ENCODE measurements at regions not wholly inside any gene's neighbourhood (a gene's known extent, or its start where the extent isn't known, plus 50 kb on each side); places are given as distances from the start of the nearest gene placed in this dataset.

- TF ChIP-seq CTCF (conservative IDR thresholded peaks at IDR 0.05 in 1 of 2, IDR thresholded peaks at IDR 0.05 in 1 of 2; ENCODE audit: extremely low read depth in 1 of 2, insufficient read depth in 1 of 2, low read depth in 1 of 2, low read length in 2 of 2): no peak
- TF ChIP-seq EZH2 (IDR thresholded peaks at IDR 0.05; ENCODE audit: borderline replicate concordance, low read length): no peak
Measured at GRCh38 chr2:171238946-171239345, 78.3 kb upstream of the TLK1 start.

Measured in mammary epithelial cell (primary cell).